SK-N-SH (cell line): ENCODE measurements at regions not wholly inside any gene's neighbourhood (a gene's known extent, or its start where the extent isn't known, plus 50 kb on each side); places are given as distances from the start of the nearest gene placed in this dataset.

Experiments used
- CTCF ChIA-PET: fragments of 300-600, 350-600 bp; formaldehyde crosslinking; extraction: SDS; loops from one replicate; lab custom pipeline; 2021; lab: Yijun Ruan, JAX
- POLR2A ChIA-PET: fragments of 350-600 bp; sonication (Branson Sonifier 250); formaldehyde crosslinking; extraction: SDS; loops from one replicate; lab custom pipeline; 2020; ENCODE audit warnings: antibody characterized with exemption, inconsistent platforms; lab: Yijun Ruan, JAX
- DNase-seq: peaks from one replicate; pipeline ENCODE4 v3.0.0; 2012
- H2AFZ ChIP-seq: fragments of 200-600 bp; sonication (generic); 2 replicates; pipeline ENCODE4 v1.8.1; 2016; ENCODE audit warnings: antibody characterized with exemption, mild to moderate bottlenecking, low read depth
- H3F3A ChIP-seq: fragments of 200-600 bp; sonication (generic); replicated peaks from 2 replicates; pipeline ENCODE3; 2016; ENCODE audit warnings: antibody characterized with exemption, mild to moderate bottlenecking; ENCODE audit not compliant: insufficient read depth
- H3K27ac ChIP-seq, 2 experiments: fragments of 200-500 bp in 1 of 2; fragments of 200-600 bp in 1 of 2; sonication (Bioruptor generic) in 1 of 2; sonication (generic), shearing (Covaris generic) in 1 of 2; 2 replicates each; pipeline versions ENCODE4 v1.5.1 to v1.6.1; 2014 to 2016; ENCODE audit warnings: low read depth in 2 of 2, inconsistent platforms in 1 of 2, low read length in 1 of 2, mild to moderate bottlenecking in 1 of 2, mixed read lengths in 1 of 2
- H3K27me3 ChIP-seq: fragments of 200-600 bp; sonication (generic), shearing (Covaris generic); 2 replicates; pipeline ENCODE4 v1.6.1; 2016; ENCODE audit warnings: mixed run types; ENCODE audit not compliant: insufficient read depth
- H3K36me3 ChIP-seq, 2 experiments: fragments of 200-500 bp in 1 of 2; fragments of 200-600 bp in 1 of 2; sonication (Bioruptor generic) in 1 of 2; sonication (generic) in 1 of 2; replicated peaks in 1 of 2; 2 replicates each; pipeline versions ENCODE3 to v1.5.1; 2014 to 2016; ENCODE audit warnings: low read length in 1 of 2, mild to moderate bottlenecking in 1 of 2; ENCODE audit not compliant: insufficient read depth in 2 of 2, control insufficient read depth in 1 of 2
- H3K4me1 ChIP-seq, 2 experiments: fragments of 200-500 bp in 1 of 2; fragments of 200-600 bp in 1 of 2; sonication (Bioruptor generic) in 1 of 2; sonication (generic), shearing (Covaris generic) in 1 of 2; 2 replicates each; pipeline versions ENCODE4 v1.5.1 to v1.6.1; 2014 to 2016; ENCODE audit warnings: low read depth in 1 of 2, low read length in 1 of 2, mixed run types in 1 of 2; ENCODE audit not compliant: insufficient read depth in 2 of 2, control insufficient read depth in 1 of 2
- H3K4me2 ChIP-seq: fragments of 200-600 bp; sonication (generic), shearing (Covaris generic); 2 replicates; pipeline ENCODE4 v1.6.1; 2017; ENCODE audit warnings: mixed run types
- H3K4me3 ChIP-seq, 2 experiments: fragments of 200-500 bp in 1 of 2; fragments of 200-600 bp in 1 of 2; sonication (Bioruptor generic) in 1 of 2; sonication (generic), shearing (Covaris generic) in 1 of 2; 2 replicates each; pipeline versions ENCODE4 v1.5.1 to v1.8.1; 2014 to 2016; ENCODE audit warnings: low read depth in 2 of 2, inconsistent platforms in 1 of 2, low read length in 1 of 2, mild to moderate bottlenecking in 1 of 2, mixed read lengths in 1 of 2, moderate library complexity in 1 of 2
- H3K79me2 ChIP-seq: fragments of 200-600 bp; sonication (generic); 2 replicates; pipeline ENCODE4 v1.8.1; 2017; ENCODE audit warnings: mild to moderate bottlenecking; ENCODE audit not compliant: insufficient read depth
- H3K9ac ChIP-seq: fragments of 200-600 bp; sonication (generic); 2 replicates; pipeline ENCODE4 v1.6.1; 2017; ENCODE audit warnings: mixed run types
- H3K9me2 ChIP-seq: fragments of 200-600 bp; sonication (generic); 2 replicates; pipeline ENCODE4 v1.6.1; 2017; ENCODE audit warnings: mixed run types
- H3K9me3 ChIP-seq: fragments of 200-600 bp; sonication (generic); 2 replicates; pipeline ENCODE4 v1.6.1; 2017; ENCODE audit warnings: mixed run types, mild to moderate bottlenecking, moderate library complexity
- H4K20me1 ChIP-seq: fragments of 200-600 bp; sonication (generic); 2 replicates; pipeline ENCODE4 v1.6.1; 2017; ENCODE audit warnings: mild to moderate bottlenecking, mixed run types; ENCODE audit not compliant: insufficient read depth
- CHD2 ChIP-seq: fragments of 150-350 bp; IDR thresholded peaks from 2 replicates; pipeline ENCODE4 v1.6.1; 2018; ENCODE audit warnings: low read length; ENCODE audit not compliant: partially characterized antibody
- EP300 ChIP-seq, 2 experiments: IDR thresholded peaks; 2 replicates each; pipeline versions ENCODE4 v1.4.0 to v1.6.1; 2012; ENCODE audit warnings: borderline replicate concordance in 1 of 2, low read depth in 1 of 2, low read length in 1 of 2
- EZH2phosphoT487 ChIP-seq: fragments of 200-600 bp; sonication (generic); IDR thresholded peaks from 2 replicates; pipeline ENCODE4 v1.6.1; 2017; ENCODE audit warnings: low read depth, mixed run types, mild to moderate bottlenecking, antibody characterized with exemption, moderate library complexity, borderline replicate concordance
- FOSL2 ChIP-seq: IDR thresholded peaks from 2 replicates; pipeline ENCODE4 v1.4.0; 2012; ENCODE audit warnings: low read depth, mild to moderate bottlenecking, moderate library complexity, borderline replicate concordance
- FOXJ3 ChIP-seq: sonication (generic); formaldehyde crosslinking; IDR thresholded peaks from 2 replicates; pipeline ENCODE4 v1.5.1; 2020; ENCODE audit warnings: mild to moderate bottlenecking, missing genetic modification reagents
- GATA2 ChIP-seq: sonication (generic); formaldehyde crosslinking; IDR thresholded peaks from 2 replicates; pipeline ENCODE4 v1.5.0; 2020; ENCODE audit warnings: mild to moderate bottlenecking, missing genetic modification reagents
- JUND ChIP-seq: IDR thresholded peaks from 2 replicates; pipeline ENCODE4 v1.4.0; 2012
- MEF2A ChIP-seq: IDR thresholded peaks from 2 replicates; pipeline ENCODE4 v1.4.0; 2012; ENCODE audit warnings: low read depth, borderline replicate concordance
- MXI1 ChIP-seq: IDR thresholded peaks from 2 replicates; pipeline ENCODE4 v1.6.1; 2012; ENCODE audit warnings: mild to moderate bottlenecking, low read depth, low read length, improper control_type of control experiment
- RAD21 ChIP-seq: IDR thresholded peaks from 2 replicates; pipeline ENCODE4 v1.6.1; 2012; ENCODE audit warnings: mild to moderate bottlenecking, low read length
- SIN3A ChIP-seq: IDR thresholded peaks from 2 replicates; pipeline ENCODE4 v1.6.1; 2012; ENCODE audit warnings: low read depth, mild to moderate bottlenecking, low read length, moderate library complexity, borderline replicate concordance
- TAF1 ChIP-seq: IDR thresholded peaks from 2 replicates; pipeline ENCODE4 v1.6.1; 2012; ENCODE audit warnings: low read depth, mild to moderate bottlenecking, low read length, moderate library complexity, borderline replicate concordance
- TCF12 ChIP-seq: IDR thresholded peaks from 2 replicates; pipeline ENCODE4 v1.4.0; 2012
- TEAD4 ChIP-seq: IDR thresholded peaks from 2 replicates; pipeline ENCODE4 v1.4.0; 2012; ENCODE audit warnings: mild to moderate bottlenecking, borderline replicate concordance; ENCODE audit not compliant: insufficient read depth
- TF ChIP-seq, protein P1 (sequence below): IDR thresholded peaks from 2 replicates; pipeline ENCODE4 v1.4.0; 2012; ENCODE audit warnings: low read depth, borderline replicate concordance
- TF ChIP-seq, protein P2 (sequence below): IDR thresholded peaks from 2 replicates; pipeline ENCODE4 v1.4.0; 2012; ENCODE audit warnings: low read depth, borderline replicate concordance
- TF ChIP-seq, protein P3 (sequence below): IDR thresholded peaks from 2 replicates; pipeline ENCODE4 v1.6.1; 2012; ENCODE audit warnings: mild to moderate bottlenecking, low read depth, low read length, moderate library complexity
- TF ChIP-seq, protein P4 (sequence below): IDR thresholded peaks from 2 replicates; pipeline ENCODE4 v1.4.0; 2012; ENCODE audit warnings: low read depth

DNA sequence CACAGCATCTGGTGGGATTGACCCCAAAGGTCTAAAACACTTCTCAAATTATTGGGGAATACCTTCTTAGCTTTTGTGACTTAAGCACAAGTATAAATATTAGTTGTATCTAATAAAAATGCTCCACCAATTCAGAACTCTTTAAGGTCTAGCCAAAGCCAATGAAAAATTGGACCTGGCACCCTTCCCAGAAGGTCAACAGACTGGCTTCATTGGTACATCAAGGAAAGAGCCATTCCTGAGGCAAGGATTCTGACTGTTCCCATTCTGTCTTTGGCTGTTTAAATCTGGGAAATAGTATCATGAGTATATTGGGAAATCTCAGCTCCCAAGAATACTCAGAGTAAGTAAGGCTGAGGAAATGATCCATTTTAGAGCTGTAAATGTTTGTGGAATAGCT is 153.0 kb upstream of the TRPC5 start:
- no peak for DNase-seq
- H3K9ac ChIP-seq = no peak overlapping the region
- H3K9me3 ChIP-seq = no peaks in the 10 kb centered on the region
- H3K27me3 ChIP-seq = no peaks in the 10 kb centered on the region
- no peak overlapping the region for H3K27ac ChIP-seq
- no peaks in the 10 kb centered on the region for H3F3A ChIP-seq
- H3K79me2 ChIP-seq = no peaks in the 10 kb centered on the region
- TF ChIP-seq FOSL2 (no peak), TEAD4 (no peak), JUND (no peak), SIN3A (no peak), MEF2A (no peak), TAF1 (no peak), RAD21 (no peak), EZH2phosphoT487 (no peak), EP300 (IDR thresholded peaks at IDR 0.05; ENCODE audit: borderline replicate concordance in 1 of 2, low read depth in 1 of 2, low read length in 1 of 2) (no peak), CHD2 (no peak), TCF12 (no peak), MXI1 (no peak), FOXJ3 (CRISPR knock-in tag) (no peak), GATA2 (CRISPR knock-in tag) (no peak)
- TF ChIP-seq, protein P1, sequence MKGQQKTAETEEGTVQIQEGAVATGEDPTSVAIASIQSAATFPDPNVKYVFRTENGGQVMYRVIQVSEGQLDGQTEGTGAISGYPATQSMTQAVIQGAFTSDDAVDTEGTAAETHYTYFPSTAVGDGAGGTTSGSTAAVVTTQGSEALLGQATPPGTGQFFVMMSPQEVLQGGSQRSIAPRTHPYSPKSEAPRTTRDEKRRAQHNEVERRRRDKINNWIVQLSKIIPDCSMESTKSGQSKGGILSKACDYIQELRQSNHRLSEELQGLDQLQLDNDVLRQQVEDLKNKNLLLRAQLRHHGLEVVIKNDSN = no peak
- TF ChIP-seq, protein P2, sequence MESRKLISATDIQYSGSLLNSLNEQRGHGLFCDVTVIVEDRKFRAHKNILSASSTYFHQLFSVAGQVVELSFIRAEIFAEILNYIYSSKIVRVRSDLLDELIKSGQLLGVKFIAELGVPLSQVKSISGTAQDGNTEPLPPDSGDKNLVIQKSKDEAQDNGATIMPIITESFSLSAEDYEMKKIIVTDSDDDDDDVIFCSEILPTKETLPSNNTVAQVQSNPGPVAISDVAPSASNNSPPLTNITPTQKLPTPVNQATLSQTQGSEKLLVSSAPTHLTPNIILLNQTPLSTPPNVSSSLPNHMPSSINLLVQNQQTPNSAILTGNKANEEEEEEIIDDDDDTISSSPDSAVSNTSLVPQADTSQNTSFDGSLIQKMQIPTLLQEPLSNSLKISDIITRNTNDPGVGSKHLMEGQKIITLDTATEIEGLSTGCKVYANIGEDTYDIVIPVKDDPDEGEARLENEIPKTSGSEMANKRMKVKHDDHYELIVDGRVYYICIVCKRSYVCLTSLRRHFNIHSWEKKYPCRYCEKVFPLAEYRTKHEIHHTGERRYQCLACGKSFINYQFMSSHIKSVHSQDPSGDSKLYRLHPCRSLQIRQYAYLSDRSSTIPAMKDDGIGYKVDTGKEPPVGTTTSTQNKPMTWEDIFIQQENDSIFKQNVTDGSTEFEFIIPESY = no peak
- TF ChIP-seq, protein P3, sequence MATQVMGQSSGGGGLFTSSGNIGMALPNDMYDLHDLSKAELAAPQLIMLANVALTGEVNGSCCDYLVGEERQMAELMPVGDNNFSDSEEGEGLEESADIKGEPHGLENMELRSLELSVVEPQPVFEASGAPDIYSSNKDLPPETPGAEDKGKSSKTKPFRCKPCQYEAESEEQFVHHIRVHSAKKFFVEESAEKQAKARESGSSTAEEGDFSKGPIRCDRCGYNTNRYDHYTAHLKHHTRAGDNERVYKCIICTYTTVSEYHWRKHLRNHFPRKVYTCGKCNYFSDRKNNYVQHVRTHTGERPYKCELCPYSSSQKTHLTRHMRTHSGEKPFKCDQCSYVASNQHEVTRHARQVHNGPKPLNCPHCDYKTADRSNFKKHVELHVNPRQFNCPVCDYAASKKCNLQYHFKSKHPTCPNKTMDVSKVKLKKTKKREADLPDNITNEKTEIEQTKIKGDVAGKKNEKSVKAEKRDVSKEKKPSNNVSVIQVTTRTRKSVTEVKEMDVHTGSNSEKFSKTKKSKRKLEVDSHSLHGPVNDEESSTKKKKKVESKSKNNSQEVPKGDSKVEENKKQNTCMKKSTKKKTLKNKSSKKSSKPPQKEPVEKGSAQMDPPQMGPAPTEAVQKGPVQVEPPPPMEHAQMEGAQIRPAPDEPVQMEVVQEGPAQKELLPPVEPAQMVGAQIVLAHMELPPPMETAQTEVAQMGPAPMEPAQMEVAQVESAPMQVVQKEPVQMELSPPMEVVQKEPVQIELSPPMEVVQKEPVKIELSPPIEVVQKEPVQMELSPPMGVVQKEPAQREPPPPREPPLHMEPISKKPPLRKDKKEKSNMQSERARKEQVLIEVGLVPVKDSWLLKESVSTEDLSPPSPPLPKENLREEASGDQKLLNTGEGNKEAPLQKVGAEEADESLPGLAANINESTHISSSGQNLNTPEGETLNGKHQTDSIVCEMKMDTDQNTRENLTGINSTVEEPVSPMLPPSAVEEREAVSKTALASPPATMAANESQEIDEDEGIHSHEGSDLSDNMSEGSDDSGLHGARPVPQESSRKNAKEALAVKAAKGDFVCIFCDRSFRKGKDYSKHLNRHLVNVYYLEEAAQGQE = no peak
- TF ChIP-seq, protein P4, sequence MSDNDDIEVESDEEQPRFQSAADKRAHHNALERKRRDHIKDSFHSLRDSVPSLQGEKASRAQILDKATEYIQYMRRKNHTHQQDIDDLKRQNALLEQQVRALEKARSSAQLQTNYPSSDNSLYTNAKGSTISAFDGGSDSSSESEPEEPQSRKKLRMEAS = no peak
- CTCF ChIA-PET = no interaction called here
- POLR2A ChIA-PET = no interaction called here
- no peaks in the 10 kb centered on the region for H3K36me3 ChIP-seq
- H3K9me2 ChIP-seq = no peaks in the 10 kb centered on the region
- H3K4me3 ChIP-seq = no peak overlapping the region
- no peak overlapping the region for H3K4me2 ChIP-seq
- H2AFZ ChIP-seq = no peak overlapping the region
- H3K4me1 ChIP-seq = no peaks in the 10 kb centered on the region
- no peaks in the 10 kb centered on the region for H4K20me1 ChIP-seq
